GM23338 (cell line): ENCODE measurements at regions not wholly inside any gene's neighbourhood (a gene's known extent, or its start where the extent isn't known, plus 50 kb on each side); places are given as distances from the start of the nearest gene placed in this dataset.

Experiments used
- ATAC-seq: fragments of 200-7000 bp; cut with Tn5 transposase; 3 replicates; pipeline ENCODE4 v1.9.1; 2020
- DNase-seq: peaks from one replicate; pipeline ENCODE4 v3.0.0-alpha.2; 2015; ENCODE audit warnings: low spot score
- H2AFZ ChIP-seq: fragments of 200-600 bp; sonication (generic); 2 replicates; pipeline ENCODE4 v1.8.0; 2016; ENCODE audit warnings: antibody characterized with exemption, mild to moderate bottlenecking, moderate library complexity
- H3F3A ChIP-seq: fragments of 200-600 bp; sonication (generic); replicated peaks from 2 replicates; pipeline ENCODE4 v1.8.0; 2017; ENCODE audit warnings: antibody characterized with exemption, mixed run types, low read depth
- H3K27ac ChIP-seq: fragments of 200-600 bp; sonication (generic); 2 replicates; pipeline ENCODE4 v1.6.1; 2016; ENCODE audit warnings: low read depth
- H3K27me3 ChIP-seq: fragments of 200-600 bp; sonication (generic); 2 replicates; pipeline ENCODE4 v1.8.0; 2016; ENCODE audit warnings: mild to moderate bottlenecking, mixed run types, moderate library complexity; ENCODE audit not compliant: insufficient read depth
- H3K36me3 ChIP-seq: fragments of 200-600 bp; sonication (generic); 2 replicates; pipeline ENCODE4 v1.8.0; 2016; ENCODE audit warnings: mild to moderate bottlenecking; ENCODE audit not compliant: insufficient read depth
- H3K4me1 ChIP-seq: fragments of 200-600 bp; sonication (generic); 2 replicates; pipeline ENCODE4 v1.8.0; 2016; ENCODE audit warnings: mild to moderate bottlenecking, moderate library complexity; ENCODE audit not compliant: insufficient read depth
- H3K4me2 ChIP-seq: fragments of 200-600 bp; sonication (generic); 2 replicates; pipeline ENCODE4 v1.7.1; 2017; ENCODE audit warnings: mixed run types
- H3K4me3 ChIP-seq: fragments of 200-600 bp; sonication (generic); 2 replicates; pipeline ENCODE4 v1.6.1; 2016; ENCODE audit warnings: mixed run types
- H3K79me2 ChIP-seq: fragments of 200-600 bp; sonication (generic); replicated peaks from 2 replicates; pipeline ENCODE4 v1.8.0; 2017; ENCODE audit warnings: mild to moderate bottlenecking; ENCODE audit not compliant: insufficient read depth
- H3K9me2 ChIP-seq: fragments of 200-600 bp; sonication (generic); 2 replicates; pipeline ENCODE4 v1.8.0; 2017; ENCODE audit not compliant: insufficient read depth
- H4K20me1 ChIP-seq: fragments of 200-600 bp; sonication (generic); replicated peaks from 2 replicates; pipeline ENCODE4 v1.8.0; 2017; ENCODE audit warnings: mild to moderate bottlenecking; ENCODE audit not compliant: insufficient read depth
- H3K27ac Mint-ChIP-seq: 2 replicates; pipeline ENCODE4 v1.8.0; 2020; ENCODE audit warnings: inconsistent platforms, mild to moderate bottlenecking, moderate library complexity, mixed read lengths
- H3K27me3 Mint-ChIP-seq: 3 replicates; pipeline ENCODE4 v1.8.0; 2022; ENCODE audit warnings: low read depth, mild to moderate bottlenecking, moderate library complexity, mixed read lengths, inconsistent platforms; ENCODE audit not compliant: insufficient read depth, poor library complexity
- H3K36me3 Mint-ChIP-seq: 3 replicates; pipeline ENCODE4 v1.8.0; 2021; ENCODE audit warnings: low read depth, mild to moderate bottlenecking, inconsistent platforms, moderate library complexity, mixed read lengths
- H3K4me1 Mint-ChIP-seq: 3 replicates; pipeline ENCODE4 v1.8.0; 2020; ENCODE audit warnings: mild to moderate bottlenecking, inconsistent platforms, mixed read lengths
- H3K4me3 Mint-ChIP-seq: 3 replicates; pipeline ENCODE4 v1.8.0; 2021; ENCODE audit warnings: moderate library complexity, mild to moderate bottlenecking, inconsistent platforms, mixed read lengths
- H3K9me3 Mint-ChIP-seq: 3 replicates; pipeline ENCODE4 v1.8.0; 2020; ENCODE audit warnings: moderate library complexity, mild to moderate bottlenecking, inconsistent platforms, mixed read lengths
- CREB1 ChIP-seq: fragments of 250-450 bp; sonication (Bioruptor Pico); IDR thresholded peaks from 2 replicates; pipeline ENCODE4 v1.5.0; 2020; ENCODE audit warnings: low read depth, mild to moderate bottlenecking, moderate library complexity
- EZH2 ChIP-seq: fragments of 200-600 bp; sonication (generic); IDR thresholded peaks from one replicate; pipeline ENCODE4 v1.8.0; 2017; ENCODE audit warnings: antibody characterized with exemption, mild to moderate bottlenecking, low read depth; ENCODE audit not compliant: unreplicated experiment
- EZH2phosphoT487 ChIP-seq: fragments of 200-600 bp; sonication (generic); IDR thresholded peaks from one replicate; pipeline ENCODE4 v1.8.1; 2018; ENCODE audit warnings: antibody characterized with exemption; ENCODE audit not compliant: unreplicated experiment
- JUNB ChIP-seq: IDR thresholded peaks from one replicate; pipeline ENCODE4 v1.6.1; 2016; ENCODE audit warnings: antibody characterized with exemption; ENCODE audit not compliant: unreplicated experiment
- NANOG ChIP-seq: IDR thresholded peaks from 2 replicates; pipeline ENCODE4 v1.6.1; 2016; ENCODE audit warnings: antibody characterized with exemption, borderline replicate concordance
- POLR2AphosphoS5 ChIP-seq: IDR thresholded peaks from 2 replicates; pipeline ENCODE4 v1.6.1; 2016; ENCODE audit warnings: antibody characterized with exemption, low read depth
- STAT1 ChIP-seq: IDR thresholded peaks from one replicate; pipeline ENCODE4 v1.6.1; 2016; ENCODE audit warnings: antibody characterized with exemption; ENCODE audit not compliant: unreplicated experiment
- ZNF114 ChIP-seq: fragments of 250-450 bp; sonication (Bioruptor Pico); IDR thresholded peaks from 2 replicates; pipeline ENCODE4 v1.5.0; 2020; ENCODE audit warnings: mild to moderate bottlenecking, moderate library complexity
- ZNF331 ChIP-seq: fragments of 250-450 bp; sonication (Bioruptor Pico); IDR thresholded peaks from 2 replicates; pipeline ENCODE4 v1.5.0; 2020; ENCODE audit warnings: low read depth, mild to moderate bottlenecking, moderate library complexity
- TF ChIP-seq, protein P1 (sequence below): fragments of 250-450 bp; sonication (Bioruptor Pico); IDR thresholded peaks from 2 replicates; pipeline ENCODE4 v1.5.0; 2020; ENCODE audit warnings: mild to moderate bottlenecking, moderate library complexity
- TF ChIP-seq, protein P2 (sequence below): IDR thresholded peaks from one replicate; pipeline ENCODE4 v1.6.1; 2018; ENCODE audit warnings: antibody characterized with exemption; ENCODE audit not compliant: unreplicated experiment
- TF ChIP-seq, protein P3 (sequence below): IDR thresholded peaks from 2 replicates; pipeline ENCODE4 v1.6.1; 2016; ENCODE audit warnings: antibody characterized with exemption
- TF ChIP-seq, protein P4 (sequence below), 2 experiments: fragments of 200-600 bp in 1 of 2; sonication (generic) in 1 of 2; conservative IDR thresholded peaks; 2 replicates each; pipeline versions ENCODE4 v1.5.1 to v1.6.1; 2016 to 2017; ENCODE audit warnings: antibody characterized with exemption in 2 of 2, low read depth in 2 of 2, mild to moderate bottlenecking in 2 of 2, moderate library complexity in 1 of 2

DNA sequence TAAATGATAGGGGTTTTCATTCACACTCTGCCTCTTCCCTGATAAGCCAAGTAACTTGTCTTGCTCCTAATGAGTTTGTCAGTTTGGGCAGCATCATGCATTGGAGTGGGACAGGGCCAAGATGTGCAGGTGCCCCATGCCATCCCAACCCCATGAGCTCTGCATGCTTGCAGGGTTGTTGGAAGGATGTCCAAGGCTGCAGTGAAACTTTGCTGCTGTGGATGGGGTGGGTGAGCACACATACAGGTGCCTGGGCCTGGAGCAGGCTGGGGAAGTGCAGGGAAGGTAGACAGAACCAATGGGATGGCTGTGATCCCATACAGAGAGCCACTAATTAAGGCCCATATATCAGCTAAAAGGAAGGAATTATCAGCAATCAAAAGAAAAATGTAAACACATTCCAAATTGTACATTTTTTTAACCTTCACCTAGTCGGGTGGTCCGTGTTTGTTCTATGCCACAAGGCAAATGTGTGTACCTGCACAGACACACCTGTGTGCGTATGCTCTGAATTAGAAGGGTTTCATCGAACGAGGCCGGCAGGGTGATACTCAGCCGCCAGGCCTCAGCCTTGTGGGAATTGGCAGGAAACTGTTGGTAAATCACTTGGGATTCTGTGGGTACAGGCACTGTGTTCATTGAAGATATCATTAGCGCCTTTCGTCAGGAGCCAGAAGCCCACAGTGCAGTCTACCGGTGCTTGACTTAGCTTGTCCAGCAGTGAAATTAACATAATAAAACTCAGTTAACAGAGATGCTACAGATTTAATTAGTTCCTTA, 342.9 kb downstream of the MYCN start:
- Mint-ChIP-seq H3K36me3 (no peaks in the 10 kb centered on the region), H3K27me3 (peaks cover 5% of the 10 kb centered on the region), H3K4me1 (peaks cover 13% of the 10 kb centered on the region), H3K9me3 (no peaks in the 10 kb centered on the region), H3K27ac (no peak overlapping the region), H3K4me3 (no peak overlapping the region)
- H3K79me2 ChIP-seq = no peaks in the 10 kb centered on the region
- no peaks in the 10 kb centered on the region for H4K20me1 ChIP-seq
- no peaks in the 10 kb centered on the region for H3K27me3 ChIP-seq
- H3F3A ChIP-seq = no peaks in the 10 kb centered on the region
- H3K4me2 ChIP-seq = no peak overlapping the region
- H3K4me1 ChIP-seq = no peaks in the 10 kb centered on the region
- no peaks in the 10 kb centered on the region for H3K36me3 ChIP-seq
- no peak overlapping the region for H3K4me3 ChIP-seq
- no peaks in the 10 kb centered on the region for H3K9me2 ChIP-seq
- DNase-seq (no peak), ATAC-seq (no peak)
- TF ChIP-seq, protein P1, sequence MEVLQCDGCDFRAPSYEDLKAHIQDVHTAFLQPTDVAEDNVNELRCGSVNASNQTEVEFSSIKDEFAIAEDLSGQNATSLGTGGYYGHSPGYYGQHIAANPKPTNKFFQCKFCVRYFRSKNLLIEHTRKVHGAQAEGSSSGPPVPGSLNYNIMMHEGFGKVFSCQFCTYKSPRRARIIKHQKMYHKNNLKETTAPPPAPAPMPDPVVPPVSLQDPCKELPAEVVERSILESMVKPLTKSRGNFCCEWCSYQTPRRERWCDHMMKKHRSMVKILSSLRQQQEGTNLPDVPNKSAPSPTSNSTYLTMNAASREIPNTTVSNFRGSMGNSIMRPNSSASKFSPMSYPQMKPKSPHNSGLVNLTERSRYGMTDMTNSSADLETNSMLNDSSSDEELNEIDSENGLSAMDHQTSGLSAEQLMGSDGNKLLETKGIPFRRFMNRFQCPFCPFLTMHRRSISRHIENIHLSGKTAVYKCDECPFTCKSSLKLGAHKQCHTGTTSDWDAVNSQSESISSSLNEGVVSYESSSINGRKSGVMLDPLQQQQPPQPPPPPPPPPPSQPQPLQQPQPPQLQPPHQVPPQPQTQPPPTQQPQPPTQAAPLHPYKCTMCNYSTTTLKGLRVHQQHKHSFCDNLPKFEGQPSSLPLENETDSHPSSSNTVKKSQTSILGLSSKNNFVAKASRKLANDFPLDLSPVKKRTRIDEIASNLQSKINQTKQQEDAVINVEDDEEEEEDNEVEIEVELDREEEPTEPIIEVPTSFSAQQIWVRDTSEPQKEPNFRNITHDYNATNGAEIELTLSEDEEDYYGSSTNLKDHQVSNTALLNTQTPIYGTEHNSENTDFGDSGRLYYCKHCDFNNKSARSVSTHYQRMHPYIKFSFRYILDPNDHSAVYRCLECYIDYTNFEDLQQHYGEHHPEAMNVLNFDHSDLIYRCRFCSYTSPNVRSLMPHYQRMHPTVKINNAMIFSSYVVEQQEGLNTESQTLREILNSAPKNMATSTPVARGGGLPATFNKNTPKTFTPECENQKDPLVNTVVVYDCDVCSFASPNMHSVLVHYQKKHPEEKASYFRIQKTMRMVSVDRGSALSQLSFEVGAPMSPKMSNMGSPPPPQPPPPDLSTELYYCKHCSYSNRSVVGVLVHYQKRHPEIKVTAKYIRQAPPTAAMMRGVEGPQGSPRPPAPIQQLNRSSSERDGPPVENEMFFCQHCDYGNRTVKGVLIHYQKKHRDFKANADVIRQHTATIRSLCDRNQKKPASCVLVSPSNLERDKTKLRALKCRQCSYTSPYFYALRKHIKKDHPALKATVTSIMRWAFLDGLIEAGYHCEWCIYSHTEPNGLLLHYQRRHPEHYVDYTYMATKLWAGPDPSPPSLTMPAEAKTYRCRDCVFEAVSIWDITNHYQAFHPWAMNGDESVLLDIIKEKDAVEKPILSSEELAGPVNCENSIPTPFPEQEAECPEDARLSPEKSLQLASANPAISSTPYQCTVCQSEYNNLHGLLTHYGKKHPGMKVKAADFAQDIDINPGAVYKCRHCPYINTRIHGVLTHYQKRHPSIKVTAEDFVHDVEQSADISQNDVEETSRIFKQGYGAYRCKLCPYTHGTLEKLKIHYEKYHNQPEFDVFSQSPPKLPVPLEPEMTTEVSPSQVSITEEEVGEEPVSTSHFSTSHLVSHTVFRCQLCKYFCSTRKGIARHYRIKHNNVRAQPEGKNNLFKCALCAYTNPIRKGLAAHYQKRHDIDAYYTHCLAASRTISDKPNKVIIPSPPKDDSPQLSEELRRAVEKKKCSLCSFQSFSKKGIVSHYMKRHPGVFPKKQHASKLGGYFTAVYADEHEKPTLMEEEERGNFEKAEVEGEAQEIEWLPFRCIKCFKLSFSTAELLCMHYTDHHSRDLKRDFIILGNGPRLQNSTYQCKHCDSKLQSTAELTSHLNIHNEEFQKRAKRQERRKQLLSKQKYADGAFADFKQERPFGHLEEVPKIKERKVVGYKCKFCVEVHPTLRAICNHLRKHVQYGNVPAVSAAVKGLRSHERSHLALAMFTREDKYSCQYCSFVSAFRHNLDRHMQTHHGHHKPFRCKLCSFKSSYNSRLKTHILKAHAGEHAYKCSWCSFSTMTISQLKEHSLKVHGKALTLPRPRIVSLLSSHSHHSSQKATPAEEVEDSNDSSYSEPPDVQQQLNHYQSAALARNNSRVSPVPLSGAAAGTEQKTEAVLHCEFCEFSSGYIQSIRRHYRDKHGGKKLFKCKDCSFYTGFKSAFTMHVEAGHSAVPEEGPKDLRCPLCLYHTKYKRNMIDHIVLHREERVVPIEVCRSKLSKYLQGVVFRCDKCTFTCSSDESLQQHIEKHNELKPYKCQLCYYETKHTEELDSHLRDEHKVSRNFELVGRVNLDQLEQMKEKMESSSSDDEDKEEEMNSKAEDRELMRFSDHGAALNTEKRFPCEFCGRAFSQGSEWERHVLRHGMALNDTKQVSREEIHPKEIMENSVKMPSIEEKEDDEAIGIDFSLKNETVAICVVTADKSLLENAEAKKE = no peak
- no peak for TF ChIP-seq ZNF331 (CRISPR knock-in tag)
- no peak for TF ChIP-seq STAT1
- TF ChIP-seq, protein P2, sequence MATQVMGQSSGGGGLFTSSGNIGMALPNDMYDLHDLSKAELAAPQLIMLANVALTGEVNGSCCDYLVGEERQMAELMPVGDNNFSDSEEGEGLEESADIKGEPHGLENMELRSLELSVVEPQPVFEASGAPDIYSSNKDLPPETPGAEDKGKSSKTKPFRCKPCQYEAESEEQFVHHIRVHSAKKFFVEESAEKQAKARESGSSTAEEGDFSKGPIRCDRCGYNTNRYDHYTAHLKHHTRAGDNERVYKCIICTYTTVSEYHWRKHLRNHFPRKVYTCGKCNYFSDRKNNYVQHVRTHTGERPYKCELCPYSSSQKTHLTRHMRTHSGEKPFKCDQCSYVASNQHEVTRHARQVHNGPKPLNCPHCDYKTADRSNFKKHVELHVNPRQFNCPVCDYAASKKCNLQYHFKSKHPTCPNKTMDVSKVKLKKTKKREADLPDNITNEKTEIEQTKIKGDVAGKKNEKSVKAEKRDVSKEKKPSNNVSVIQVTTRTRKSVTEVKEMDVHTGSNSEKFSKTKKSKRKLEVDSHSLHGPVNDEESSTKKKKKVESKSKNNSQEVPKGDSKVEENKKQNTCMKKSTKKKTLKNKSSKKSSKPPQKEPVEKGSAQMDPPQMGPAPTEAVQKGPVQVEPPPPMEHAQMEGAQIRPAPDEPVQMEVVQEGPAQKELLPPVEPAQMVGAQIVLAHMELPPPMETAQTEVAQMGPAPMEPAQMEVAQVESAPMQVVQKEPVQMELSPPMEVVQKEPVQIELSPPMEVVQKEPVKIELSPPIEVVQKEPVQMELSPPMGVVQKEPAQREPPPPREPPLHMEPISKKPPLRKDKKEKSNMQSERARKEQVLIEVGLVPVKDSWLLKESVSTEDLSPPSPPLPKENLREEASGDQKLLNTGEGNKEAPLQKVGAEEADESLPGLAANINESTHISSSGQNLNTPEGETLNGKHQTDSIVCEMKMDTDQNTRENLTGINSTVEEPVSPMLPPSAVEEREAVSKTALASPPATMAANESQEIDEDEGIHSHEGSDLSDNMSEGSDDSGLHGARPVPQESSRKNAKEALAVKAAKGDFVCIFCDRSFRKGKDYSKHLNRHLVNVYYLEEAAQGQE = no peak
- TF ChIP-seq, protein P3, sequence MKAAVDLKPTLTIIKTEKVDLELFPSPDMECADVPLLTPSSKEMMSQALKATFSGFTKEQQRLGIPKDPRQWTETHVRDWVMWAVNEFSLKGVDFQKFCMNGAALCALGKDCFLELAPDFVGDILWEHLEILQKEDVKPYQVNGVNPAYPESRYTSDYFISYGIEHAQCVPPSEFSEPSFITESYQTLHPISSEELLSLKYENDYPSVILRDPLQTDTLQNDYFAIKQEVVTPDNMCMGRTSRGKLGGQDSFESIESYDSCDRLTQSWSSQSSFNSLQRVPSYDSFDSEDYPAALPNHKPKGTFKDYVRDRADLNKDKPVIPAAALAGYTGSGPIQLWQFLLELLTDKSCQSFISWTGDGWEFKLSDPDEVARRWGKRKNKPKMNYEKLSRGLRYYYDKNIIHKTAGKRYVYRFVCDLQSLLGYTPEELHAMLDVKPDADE = no peak
- TF ChIP-seq ZNF114 = no peak
- no peak for TF ChIP-seq JUNB
- TF ChIP-seq EZH2phosphoT487 = no peak
- TF ChIP-seq POLR2AphosphoS5 = no peak
- no peak for TF ChIP-seq CREB1 (CRISPR knock-in tag)
- TF ChIP-seq NANOG = no peak
- TF ChIP-seq EZH2 = no peak
- TF ChIP-seq, protein P4, sequence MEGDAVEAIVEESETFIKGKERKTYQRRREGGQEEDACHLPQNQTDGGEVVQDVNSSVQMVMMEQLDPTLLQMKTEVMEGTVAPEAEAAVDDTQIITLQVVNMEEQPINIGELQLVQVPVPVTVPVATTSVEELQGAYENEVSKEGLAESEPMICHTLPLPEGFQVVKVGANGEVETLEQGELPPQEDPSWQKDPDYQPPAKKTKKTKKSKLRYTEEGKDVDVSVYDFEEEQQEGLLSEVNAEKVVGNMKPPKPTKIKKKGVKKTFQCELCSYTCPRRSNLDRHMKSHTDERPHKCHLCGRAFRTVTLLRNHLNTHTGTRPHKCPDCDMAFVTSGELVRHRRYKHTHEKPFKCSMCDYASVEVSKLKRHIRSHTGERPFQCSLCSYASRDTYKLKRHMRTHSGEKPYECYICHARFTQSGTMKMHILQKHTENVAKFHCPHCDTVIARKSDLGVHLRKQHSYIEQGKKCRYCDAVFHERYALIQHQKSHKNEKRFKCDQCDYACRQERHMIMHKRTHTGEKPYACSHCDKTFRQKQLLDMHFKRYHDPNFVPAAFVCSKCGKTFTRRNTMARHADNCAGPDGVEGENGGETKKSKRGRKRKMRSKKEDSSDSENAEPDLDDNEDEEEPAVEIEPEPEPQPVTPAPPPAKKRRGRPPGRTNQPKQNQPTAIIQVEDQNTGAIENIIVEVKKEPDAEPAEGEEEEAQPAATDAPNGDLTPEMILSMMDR (conservative IDR thresholded peaks at IDR 0.05; ENCODE audit: low read depth in 2 of 2) = no peak
- no peak overlapping the region for H2AFZ ChIP-seq
- H3K27ac ChIP-seq = no peak overlapping the region
